ENCODE measurements at regions not wholly inside any gene's neighbourhood (a gene's known extent, or its start where the extent isn't known, plus 50 kb on each side); places are given as distances from the start of the nearest gene placed in this dataset.

- Mint-ChIP-seq H3K27ac (ENCODE audit: unreplicated experiment) (no peak overlapping the region), H3K9me3 (ENCODE audit: unreplicated experiment) (no peaks in the 10 kb centered on the region), H3K27me3 (ENCODE audit: insufficient read depth, unreplicated experiment) (peaks cover 3% of the 10 kb centered on the region), H3K4me3 (ENCODE audit: unreplicated experiment) (no peak overlapping the region), H3K36me3 (ENCODE audit: insufficient read depth, unreplicated experiment) (no peaks in the 10 kb centered on the region), H3K4me1 (ENCODE audit: low read depth, unreplicated experiment) (no peaks in the 10 kb centered on the region)
- Histone ChIP-seq H3K4me3 (ENCODE audit: low read depth, low read length) (no peak overlapping the region), H3K9me3 (no peaks in the 10 kb centered on the region), H3K27me3 (replicated peaks; ENCODE audit: control insufficient read depth, insufficient read depth, low read length) (no peaks in the 10 kb centered on the region), H3K4me1 (no peaks in the 10 kb centered on the region), H3K36me3 (ENCODE audit: control insufficient read depth, insufficient read depth, low read length) (no peaks in the 10 kb centered on the region)
- intact Hi-C loops (cut with micrococcal nuclease; ENCODE audit: unreplicated experiment): loop anchor here (2.0 kb wide), 1 partner anchor 247 kb away; no protein-coding TSS in a partner anchor
- no TSS peak for BruUV-seq (replicated peaks)
- DNase-seq: no peak
- no peak for TF ChIP-seq CTCF (IDR thresholded peaks at IDR 0.05; ENCODE audit: insufficient read depth in 1 of 2, low read depth in 1 of 2, low read length in 1 of 2, severe bottlenecking in 1 of 2, unreplicated experiment in 1 of 2)
- ChIA-PET POLR2A (interaction anchor here (0.7 kb wide), 1 partner anchor 234 kb away, joined by 3 read pairs; no protein-coding TSS in a partner anchor), CTCF (interaction anchor here (0.6 kb wide), 1 partner anchor 234 kb away, joined by 5 read pairs; no protein-coding TSS in a partner anchor)
These were observed 230.9 kb upstream of the SFRP2 start for GRCh38 chr4:154019811-154020210.

- no peaks in the 10 kb centered on the region for H3K4me1 Mint-ChIP-seq (ENCODE audit: low read depth, unreplicated experiment)
- no peak for TF ChIP-seq CTCF (IDR thresholded peaks at IDR 0.05; ENCODE audit: insufficient read depth in 1 of 2, low read depth in 1 of 2, low read length in 1 of 2, severe bottlenecking in 1 of 2, unreplicated experiment in 1 of 2)
- Histone ChIP-seq H3K4me3 (ENCODE audit: low read depth, low read length) (no peak overlapping the region), H3K9me3 (no peaks in the 10 kb centered on the region), H3K36me3 (ENCODE audit: control insufficient read depth, insufficient read depth, low read length) (no peaks in the 10 kb centered on the region), H3K4me1 (no peaks in the 10 kb centered on the region), H3K27me3 (replicated peaks; ENCODE audit: control insufficient read depth, insufficient read depth, low read length) (no peaks in the 10 kb centered on the region)
- peaks cover 3% of the 10 kb centered on the region for H3K27me3 Mint-ChIP-seq (ENCODE audit: insufficient read depth, unreplicated experiment)
- BruUV-seq (replicated peaks): no TSS peak
- ChIA-PET POLR2A (no interaction called here), CTCF (interaction anchor here (1.0 kb wide), 1 partner anchor 233 kb away, joined by 3 read pairs; no protein-coding TSS in a partner anchor)
- no peaks in the 10 kb centered on the region for H3K36me3 Mint-ChIP-seq (ENCODE audit: insufficient read depth, unreplicated experiment)
- H3K9me3 Mint-ChIP-seq (ENCODE audit: unreplicated experiment): no peaks in the 10 kb centered on the region
- H3K4me3 Mint-ChIP-seq (ENCODE audit: unreplicated experiment): no peak overlapping the region
- H3K27ac Mint-ChIP-seq (ENCODE audit: unreplicated experiment): no peak overlapping the region
- peak in 1 of 2 experiments; percentile 3 for DNase-seq
- intact Hi-C loops (cut with micrococcal nuclease; ENCODE audit: unreplicated experiment): loop anchor here (2.0 kb wide), 1 partner anchor 246 kb away; no protein-coding TSS in a partner anchor
These were observed 229.8 kb upstream of the SFRP2 start for GRCh38 chr4:154018659-154019058.

- H3K4me1 Mint-ChIP-seq (ENCODE audit: low read depth, unreplicated experiment): no peaks in the 10 kb centered on the region
- BruUV-seq (replicated peaks): no TSS peak
- H3K9me3 ChIP-seq: no peaks in the 10 kb centered on the region
- H3K27ac Mint-ChIP-seq (ENCODE audit: unreplicated experiment): no peak overlapping the region
- H3K36me3 Mint-ChIP-seq (ENCODE audit: insufficient read depth, unreplicated experiment): no peaks in the 10 kb centered on the region
- H3K4me1 ChIP-seq: no peaks in the 10 kb centered on the region
- no peak overlapping the region for H3K4me3 ChIP-seq (ENCODE audit: low read depth, low read length)
- H3K9me3 Mint-ChIP-seq (ENCODE audit: unreplicated experiment): no peaks in the 10 kb centered on the region
- no peaks in the 10 kb centered on the region for H3K27me3 ChIP-seq (replicated peaks; ENCODE audit: control insufficient read depth, insufficient read depth, low read length)
- no peak overlapping the region for H3K4me3 Mint-ChIP-seq (ENCODE audit: unreplicated experiment)
- ChIA-PET CTCF (no interaction called here), POLR2A (no interaction called here)
- H3K27me3 Mint-ChIP-seq (ENCODE audit: insufficient read depth, unreplicated experiment): peaks cover 3% of the 10 kb centered on the region
- TF ChIP-seq CTCF (IDR thresholded peaks at IDR 0.05; ENCODE audit: insufficient read depth in 1 of 2, low read depth in 1 of 2, low read length in 1 of 2, severe bottlenecking in 1 of 2, unreplicated experiment in 1 of 2): no peak
- intact Hi-C loops (cut with micrococcal nuclease; ENCODE audit: unreplicated experiment): no loop called here
- no peak for DNase-seq
- H3K36me3 ChIP-seq (ENCODE audit: control insufficient read depth, insufficient read depth, low read length): no peaks in the 10 kb centered on the region
These were observed 226.7 kb upstream of the SFRP2 start for GRCh38 chr4:154015578-154015977.

Data from Caco-2 (cell line).